Stimulated activated CD4-positive, alpha-beta T cell treated with anti-CD3 and anti-CD28 coated beads, Interleukin-4, amount 100 ng/mL, for 4 hours (primary cell): ENCODE measurements at regions not wholly inside any gene's neighbourhood (a gene's known extent, or its start where the extent isn't known, plus 50 kb on each side); places are given as distances from the start of the nearest gene placed in this dataset.
A peak's percentile ranks its signal among the peaks of the same experiment; 100 is the strongest.
"Not testable (repeated sequence)": the region's sequence is repeated elsewhere in the genome, so short reads cannot be mapped to it uniquely, and the experiment has no call there.

Experiments used
- DNase-seq, 2 experiments: peaks; one replicate each; pipeline ENCODE4 v3.0.0-alpha.2; 2020

DNA sequence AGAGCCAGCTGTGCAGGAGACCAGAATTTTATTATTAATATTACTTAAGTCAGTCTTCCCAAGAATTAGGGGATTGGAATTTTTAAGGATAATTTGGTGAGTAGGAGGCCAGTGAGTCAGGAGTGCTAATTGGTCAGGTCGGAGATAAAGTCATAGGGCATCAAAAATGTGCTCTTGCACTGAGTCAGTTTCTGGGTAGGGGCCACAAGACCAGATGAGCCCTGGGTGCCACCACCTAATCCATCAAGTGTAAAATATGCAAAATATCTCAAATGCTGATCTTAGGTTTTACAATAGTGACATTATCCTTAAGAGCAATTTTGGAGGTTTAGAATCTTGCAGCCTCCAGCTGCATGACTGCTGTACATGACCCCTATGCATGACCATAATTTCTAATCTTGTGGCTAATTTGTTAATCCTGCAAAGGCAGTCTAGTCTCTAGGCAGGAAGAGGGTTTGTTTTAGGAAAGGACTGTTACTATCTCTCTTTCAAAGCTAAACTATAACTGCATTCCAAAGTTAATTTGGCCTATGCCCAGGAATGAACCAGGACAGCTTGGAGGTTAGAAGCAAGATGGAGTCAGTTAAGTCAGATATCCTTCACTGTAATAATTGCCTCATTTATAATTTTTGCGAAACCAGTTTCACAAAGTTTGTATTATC, 215.9 kb downstream of the RNF152 start:
- no peak for DNase-seq

DNA sequence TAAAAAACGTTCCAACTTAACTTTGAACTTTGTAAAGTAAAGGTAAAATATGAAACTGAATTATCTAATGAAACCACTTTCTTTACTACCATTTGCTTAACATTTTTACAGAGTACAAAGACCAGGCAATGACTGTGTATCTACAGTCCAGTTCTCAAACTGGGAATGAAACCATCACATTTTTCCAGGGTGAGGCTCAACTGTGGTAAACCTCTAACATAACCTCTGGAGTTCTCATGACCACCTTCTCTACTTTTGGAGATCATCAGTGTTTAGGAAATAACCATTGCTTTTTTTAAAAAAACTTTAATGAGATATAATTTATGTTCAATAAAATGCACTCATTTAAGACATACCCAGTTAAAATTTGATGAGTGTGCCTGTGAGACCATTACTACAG, 223.5 kb downstream of the RNF152 start:
- no peak for DNase-seq

DNA sequence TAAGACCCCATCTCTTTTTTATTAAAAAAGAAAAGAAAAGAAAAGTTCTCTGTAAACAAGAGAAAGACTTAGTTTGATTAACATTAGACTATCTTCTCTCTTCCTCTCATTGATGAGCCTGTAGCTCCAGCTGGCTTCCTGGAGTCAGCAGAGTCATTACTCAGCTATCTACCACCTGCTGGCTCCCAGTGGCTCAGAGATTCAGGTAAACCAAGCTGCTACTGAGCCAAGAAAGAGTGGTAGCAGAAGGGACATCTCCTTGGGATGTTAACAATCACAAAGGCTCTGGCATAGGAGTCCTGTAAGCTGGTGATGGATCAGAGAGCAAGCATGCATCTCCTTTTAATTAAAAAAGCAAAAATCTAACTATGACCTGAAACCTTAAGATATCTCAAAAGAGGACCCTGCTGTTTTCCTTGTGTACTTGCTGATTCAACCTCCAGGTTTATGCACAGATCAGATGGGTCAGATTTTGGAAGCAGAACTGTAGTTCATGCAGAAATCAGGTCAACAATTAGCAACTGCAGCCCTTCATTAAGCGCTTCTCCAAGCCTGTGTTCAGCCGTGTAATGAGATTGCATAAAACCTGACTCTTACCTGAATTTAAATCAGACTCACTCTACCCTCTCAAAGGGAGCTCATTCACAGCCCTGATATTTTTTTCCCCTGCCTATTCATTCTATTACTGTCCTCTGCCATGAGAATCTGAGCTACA, 225.8 kb downstream of the RNF152 start:
- no peak for DNase-seq

DNA sequence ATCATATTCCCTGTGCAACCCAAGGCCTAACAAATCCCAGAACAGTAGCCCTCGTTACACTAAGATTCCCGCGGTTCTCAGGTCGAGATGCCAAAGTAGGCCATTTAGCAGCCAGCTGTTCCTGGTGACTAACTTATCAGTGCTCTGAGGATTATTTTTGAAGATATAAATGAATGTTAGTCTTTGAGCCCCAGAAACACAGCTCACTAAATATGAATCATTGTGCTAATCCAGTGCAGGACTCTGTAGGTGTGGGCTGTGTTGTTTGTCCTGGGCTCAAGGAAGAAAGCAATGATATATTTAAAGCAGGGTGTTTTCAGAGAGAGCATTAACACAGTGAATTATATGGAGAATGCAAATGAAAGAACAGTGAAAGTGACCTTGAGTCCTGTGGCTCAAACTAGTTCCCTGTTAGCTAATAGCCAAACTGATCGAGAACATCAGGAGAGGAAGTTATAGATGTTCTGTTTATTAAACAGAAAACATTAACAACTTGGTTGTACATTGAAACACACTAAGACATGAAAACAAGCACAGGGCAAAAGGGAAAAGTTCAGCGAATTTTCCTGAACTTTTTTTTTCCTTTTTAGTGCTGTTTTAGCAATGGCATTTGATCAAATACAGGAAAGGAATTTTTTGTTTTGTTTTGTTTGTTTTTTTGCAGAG, 228.3 kb downstream of the RNF152 start:
- no peak for DNase-seq

DNA sequence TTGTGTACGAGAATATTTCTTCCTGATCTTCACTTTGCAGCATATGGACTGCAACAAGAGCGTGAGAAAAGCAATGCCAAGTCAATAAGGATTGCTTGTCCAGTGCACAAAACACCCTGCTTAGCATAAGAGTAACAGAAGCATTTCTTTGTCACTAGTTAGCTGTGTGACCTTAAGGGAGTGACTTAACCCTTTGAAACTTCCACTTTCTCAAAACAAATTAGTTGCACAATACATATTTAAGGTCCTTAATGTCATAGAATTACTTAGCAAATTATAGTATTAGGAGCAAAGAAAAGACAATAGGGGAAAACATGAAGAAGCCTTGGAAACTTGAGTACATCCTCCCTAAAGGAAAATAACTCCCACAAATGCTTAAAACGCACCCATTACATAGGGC, 230.1 kb downstream of the RNF152 start:
- no peak for DNase-seq

DNA sequence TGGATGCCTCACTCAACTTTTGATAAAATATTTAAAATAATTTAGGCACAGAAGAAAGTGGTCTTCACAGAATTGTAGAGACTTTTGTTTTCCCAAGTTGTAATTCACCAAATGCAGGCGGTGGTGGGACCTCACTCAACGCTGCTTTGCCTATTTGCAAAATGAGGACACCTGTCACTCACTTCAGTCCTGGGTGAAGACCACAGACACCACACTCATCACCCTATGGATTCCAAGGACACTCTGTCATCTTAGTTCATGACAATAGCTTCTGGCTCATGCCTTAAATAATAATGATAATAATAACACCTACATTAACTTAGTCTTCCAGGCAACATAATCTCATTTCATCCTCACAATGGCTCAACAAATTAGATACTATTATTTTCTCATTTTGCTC, 234.4 kb downstream of the RNF152 start:
- no peak for DNase-seq

DNA sequence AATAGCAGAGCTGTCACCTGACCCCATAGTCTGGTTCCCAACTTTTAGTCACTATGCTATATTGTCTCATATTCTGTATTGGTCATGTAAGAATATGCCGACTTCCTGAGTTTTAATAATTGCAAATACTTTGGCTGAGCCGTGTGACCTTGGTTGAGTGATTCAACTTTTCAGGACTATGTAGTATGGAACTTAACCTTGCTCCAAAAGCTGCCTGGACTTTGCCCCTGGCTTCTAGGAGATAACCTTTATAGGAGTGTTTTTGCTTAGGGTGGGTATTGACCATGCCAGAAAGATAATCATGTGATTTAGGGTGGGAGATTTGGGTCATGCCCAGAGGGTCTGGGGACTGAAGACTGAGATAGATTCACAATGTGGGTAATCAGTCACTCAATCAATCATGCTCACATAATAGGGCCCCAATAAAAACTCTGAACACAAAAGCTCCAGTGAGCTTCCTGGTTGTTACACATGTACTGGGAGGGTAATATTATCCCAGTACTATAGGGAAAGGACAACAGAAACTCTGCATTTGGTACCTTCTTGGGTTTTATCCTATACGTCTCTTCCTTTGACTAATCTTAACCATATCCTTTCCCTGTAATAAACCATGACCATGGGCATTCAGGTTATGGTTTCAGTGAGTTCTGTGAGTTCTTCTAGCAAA, 235.6 kb downstream of the RNF152 start:
- no peak for DNase-seq

DNA sequence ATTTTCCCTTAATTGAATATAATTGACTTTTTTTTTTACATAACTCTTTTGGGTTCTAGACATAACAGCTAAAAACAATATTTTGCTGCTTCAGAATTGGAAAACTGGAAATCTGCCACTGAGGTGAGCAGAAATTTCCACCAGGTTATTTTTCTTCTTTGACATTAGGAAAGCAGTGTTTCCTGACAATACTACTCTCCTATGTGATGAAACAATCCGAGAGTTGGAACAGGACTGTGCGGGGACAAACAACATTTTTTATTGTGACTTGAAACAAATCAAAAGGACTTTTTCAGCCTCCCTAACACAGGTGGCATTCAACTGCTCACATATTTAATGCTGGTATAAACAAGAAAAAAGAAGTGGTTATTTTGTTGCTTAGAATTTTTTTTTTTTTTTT, 237.2 kb downstream of the RNF152 start:
- no peak for DNase-seq

DNA sequence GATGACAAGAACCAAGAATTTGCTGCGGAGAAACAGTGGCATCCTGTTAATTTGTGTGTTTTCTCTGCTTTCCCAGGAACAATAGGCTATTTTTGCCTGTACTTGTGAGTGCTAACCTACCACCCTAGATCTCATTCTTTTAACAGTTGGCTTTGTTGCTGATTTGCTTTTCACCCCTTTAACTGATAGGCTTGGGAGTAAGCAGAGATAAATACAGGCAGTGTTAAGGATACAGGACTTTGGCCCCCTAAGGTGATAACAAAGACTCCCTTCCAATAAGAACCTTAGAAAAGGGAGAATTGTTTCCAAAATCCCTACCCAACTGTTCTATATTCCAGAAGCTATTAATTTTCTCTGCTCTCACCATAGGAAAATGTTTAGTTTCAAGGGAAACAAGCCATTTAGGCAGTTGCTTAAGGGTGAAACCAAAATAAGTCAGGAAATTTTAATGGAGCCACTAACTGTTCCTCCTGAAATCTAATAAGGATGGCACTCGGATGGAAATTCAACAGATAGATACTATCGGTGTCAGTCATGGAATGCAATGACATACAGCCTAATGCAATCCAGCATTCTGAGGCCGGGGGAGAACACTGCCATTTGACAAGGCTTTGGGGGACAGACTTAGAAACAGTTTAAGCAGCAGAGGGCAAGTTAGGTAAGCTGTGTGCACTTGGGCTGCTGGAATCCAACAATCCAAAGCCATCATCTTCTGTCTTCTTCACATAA, 238.8 kb downstream of the RNF152 start:
- DNase-seq = no peak

DNA sequence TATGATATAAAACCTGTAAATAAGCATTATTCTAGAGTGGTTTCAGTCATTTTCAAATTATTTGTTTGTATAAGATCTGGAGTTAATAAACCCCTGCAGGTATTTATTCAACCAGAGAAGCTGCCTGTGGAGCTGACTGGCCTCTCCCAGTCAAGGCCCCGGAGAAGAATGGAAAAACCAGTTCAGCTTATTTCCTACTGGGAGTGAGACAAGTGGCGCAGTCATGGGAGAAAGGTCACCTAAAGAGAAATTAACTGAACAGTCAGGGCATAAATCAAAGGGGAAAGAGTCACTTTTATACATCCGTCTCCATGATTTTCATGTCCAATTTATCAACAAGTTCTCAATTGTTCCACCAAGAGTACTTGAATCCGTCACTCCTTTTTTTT, 240.9 kb downstream of the RNF152 start:
- no peak for DNase-seq

DNA sequence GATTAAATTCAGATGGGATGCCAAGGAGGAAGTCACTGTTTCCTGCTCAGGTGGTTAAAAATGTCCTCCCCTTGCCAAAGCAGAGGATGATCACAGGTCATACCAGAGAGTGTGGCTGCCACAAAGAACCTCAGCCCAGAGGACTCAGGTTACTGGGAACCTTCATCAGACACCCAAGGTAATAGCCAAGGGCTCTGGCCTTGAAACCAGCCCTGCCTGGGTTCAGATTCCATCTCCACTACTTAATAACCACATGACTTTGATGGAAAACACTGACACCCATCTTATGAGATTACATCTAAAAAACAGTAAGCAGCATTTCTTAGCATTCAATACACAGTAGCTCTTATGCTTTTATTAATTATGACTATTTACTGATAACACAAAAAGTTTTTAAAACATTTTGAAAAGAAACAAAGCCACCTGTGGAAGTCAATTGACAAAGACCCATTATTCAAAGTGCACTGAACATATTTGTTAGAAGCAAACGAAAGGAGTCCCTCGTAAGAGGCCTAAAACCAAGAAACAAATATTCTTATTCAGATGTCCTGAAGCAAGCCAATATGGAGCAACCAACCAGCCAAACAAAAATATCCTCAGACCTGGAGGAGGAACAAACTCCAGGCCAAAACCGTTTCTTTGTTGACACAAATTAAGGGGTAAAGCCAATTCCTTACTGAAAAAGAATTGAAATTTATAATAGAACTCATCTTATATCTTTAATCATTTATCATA, 241.5 kb downstream of the RNF152 start:
- DNase-seq = no peak

DNA sequence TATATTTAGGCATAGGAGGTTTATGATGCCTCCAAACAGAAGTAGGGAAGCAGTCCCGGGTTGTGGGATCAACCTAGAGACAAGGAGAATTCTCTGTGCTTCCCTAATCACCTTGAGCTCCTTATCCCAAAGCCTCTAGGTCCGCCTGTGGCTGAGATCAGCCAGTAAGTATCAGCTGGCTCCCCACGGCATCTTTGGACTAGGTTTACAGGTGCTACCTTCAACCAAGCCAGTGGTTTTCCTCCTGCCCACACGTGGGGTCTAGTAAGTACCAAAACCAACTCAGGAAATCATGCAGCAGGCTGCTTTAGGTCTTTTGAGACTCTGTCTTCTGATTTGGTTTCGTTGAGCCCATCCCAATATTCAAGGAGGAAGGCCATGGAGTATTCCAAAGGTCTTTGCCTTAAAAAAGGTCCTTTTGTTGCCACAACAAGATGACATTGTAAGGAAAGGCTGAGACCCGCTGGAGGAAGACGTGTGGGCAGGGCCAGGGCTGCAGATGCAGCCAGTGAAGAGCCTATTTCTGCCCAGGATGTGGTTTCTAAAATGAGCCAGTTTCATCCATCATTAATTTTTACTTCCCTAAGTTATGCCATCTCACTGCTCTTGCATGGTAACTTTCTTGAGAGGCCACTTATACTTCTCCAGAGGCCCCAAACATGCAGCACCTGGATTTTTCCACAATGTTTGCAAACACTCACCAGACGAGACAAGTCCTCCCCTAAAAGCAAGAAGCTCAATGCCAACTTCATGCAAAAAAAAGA, 248.7 kb downstream of the RNF152 start:
- DNase-seq = no peak

DNA sequence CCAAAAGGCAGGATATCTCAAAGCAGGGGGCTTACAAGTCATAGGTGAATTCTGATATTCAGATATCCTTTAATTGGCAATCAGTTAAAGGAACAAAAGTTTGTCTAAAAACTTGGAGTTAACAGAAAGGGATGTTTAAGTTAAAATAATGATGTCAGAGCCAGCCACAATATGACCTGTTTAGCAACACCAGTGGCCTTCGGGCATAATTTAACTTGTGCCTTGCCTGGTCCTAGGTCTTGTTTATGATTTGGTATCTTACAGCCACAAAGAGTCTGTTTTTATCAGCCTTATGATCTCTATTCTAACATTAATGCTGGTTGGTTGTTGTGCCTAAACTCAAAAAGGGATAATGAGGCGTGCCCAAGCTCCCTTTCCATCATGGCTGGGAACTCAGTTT, 252.9 kb downstream of the RNF152 start:
- DNase-seq = no peak

DNA sequence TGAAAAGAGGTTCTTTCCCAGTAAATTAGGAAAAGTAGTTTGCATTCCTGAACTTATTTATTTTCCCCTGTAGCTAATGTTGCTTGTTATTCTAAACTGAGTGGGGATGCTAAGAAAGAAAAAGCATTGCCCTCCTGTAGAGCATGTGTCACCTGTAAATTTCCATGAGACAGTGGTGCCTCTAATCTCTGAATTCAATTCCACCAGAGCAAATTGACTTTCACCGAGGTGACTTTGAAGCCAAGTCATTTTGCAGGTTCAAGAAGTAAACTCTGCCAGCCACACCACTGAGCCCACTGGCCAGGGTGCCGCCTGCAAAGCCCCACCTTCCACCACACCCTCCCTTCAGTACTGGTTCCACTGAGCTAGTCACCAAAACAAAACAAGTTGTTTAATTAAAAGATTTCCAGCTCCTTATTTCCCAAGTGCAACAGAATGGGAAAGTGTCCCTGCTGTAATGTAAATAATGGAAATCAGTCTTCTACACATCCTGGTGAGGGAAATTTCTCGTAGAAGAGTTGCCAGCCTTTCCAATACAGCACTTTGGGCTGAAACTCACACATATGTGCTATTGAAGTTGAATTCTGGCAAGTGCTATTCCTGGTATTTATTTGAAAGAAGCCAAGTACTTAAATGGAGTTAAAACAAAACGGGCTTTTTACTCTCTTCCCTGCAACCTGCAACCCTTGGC, 254.8 kb downstream of the RNF152 start:
- no peak for DNase-seq

DNA sequence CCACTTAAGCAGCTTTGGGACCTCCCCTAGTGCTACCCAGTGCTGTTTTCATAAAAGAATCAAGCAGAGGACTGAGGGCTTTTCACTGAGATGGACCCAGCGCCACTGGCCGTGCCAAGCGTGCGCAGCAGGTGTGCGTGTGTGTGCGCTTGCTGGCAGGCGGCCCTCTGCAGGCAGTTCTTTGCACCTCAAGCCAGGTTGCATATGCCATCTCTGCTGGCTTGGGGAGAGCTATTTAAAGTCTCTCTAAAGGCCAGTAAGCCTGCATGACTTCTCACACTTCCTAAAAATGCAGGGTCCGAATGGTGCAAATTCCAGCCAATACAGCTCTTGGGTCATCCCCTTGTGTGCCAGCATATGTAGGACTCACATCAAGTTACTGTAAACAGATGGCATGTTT, 255.5 kb downstream of the RNF152 start:
- DNase-seq = no peak

DNA sequence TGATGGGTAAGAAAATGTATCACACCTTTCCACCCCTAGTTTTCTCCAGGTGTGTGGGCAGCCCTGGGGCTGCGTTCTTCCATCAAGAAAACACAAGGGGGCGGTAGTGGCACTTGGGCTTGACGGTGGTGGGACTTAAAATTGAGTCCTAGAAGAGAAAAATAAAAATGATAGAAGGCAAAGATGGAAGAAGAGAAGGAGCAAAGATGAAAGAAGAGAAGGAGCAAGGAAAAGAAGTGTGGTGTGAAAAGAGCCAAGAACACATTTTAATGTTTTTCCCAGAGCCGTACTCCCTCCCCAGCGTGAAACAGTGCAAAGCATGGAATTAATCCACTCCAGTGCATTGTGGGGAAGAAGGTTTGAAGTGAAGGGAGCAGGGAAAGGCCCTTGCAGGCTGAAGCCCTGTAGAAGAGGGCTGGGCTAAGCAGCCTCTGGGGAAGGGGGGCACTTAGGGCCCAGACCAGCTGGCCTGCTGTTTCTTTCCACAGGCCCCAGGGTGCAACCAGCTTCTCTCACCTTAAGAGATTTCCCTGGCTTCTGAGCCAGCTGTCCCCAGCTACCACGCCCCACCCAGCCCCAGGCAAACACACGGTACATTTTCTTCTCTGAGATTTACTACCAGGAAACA, 256.8 kb downstream of the RNF152 start:
- peak; percentile 9 to 12 for DNase-seq

DNA sequence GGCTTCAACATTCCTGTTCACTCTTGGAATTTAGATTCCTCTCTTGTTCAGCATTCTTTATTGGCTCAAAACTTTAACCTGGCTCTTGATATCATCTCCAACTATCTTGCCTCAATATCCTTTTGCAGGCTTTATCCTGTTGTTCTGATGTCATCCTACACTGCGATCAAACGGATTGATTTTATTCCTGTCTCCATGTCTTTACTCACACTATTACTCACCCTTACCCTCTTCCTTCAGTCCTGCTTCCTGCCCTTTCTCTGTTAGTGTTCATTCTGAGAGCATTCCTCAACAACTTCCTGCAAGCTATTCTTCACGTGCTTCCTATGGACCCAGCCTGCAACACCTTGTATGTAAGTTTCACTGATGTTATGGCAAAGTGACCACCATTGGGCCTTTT, 264.7 kb downstream of the RNF152 start:
- DNase-seq = no peak

DNA sequence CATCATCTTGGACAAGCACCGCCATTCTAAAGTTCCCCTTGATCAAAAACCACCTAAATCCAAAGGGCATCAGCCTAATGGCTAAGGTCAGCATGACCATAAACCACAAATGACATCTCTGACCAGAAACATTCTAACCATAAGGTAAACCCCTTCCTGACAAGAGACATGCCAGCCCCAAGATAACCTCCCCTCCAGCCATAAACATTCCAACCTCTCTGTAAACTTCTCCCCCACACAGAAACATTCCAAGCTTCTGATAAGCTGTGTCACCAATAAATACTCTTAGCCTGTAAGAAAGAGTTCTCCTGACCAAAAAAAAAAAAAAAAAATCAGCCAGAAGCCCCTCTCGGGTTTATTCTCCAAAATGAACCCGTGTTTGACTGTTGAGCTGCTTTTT, 268.2 kb downstream of the RNF152 start:
- DNase-seq = not testable (repeated sequence)

DNA sequence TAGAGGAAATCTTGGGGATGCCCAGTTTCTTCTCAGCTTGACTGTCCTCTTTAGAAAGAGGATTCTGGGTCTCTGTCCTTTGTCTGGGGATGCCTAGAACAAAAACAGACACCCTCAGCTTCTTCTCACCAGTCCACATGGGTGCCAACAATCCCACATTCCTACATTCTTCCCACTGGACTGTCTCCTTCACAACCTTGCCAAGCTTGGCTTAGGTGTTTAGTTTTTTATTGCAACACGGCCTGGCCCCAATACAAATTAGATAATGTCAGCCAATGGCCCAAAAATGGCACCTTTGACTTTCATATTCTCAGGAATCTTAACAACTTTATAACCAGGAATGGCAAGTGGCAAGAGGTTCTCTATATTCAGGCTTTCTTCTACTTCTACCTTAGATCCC, 273.0 kb downstream of the RNF152 start:
- DNase-seq = no peak

DNA sequence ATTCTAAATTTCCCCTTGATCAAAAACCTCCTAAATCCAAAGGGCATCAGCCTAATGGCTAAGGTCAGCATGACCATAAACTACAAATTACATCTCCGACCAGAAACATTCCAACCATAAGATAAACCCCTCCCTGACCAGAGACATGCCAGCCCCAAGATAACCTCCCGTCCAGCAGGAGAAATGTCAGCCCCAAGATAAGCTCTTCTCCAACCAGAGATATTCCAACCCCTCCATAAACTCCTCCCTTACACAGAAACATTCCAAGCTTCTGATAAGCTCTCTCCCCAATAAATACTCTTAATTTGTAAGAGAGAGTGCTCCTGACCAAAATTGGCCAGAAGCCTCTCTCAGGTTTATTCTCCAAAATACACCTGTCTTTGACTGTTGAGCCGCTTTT, 274.0 kb downstream of the RNF152 start:
- DNase-seq = no peak
